IPS-NIHi11 (cell line): ENCODE measurements at regions not wholly inside any gene's neighbourhood (a gene's known extent, or its start where the extent isn't known, plus 50 kb on each side); places are given as distances from the start of the nearest gene placed in this dataset.
A peak's percentile ranks its signal among the peaks of the same experiment; 100 is the strongest.
"Not testable (repeated sequence)": the region's sequence is repeated elsewhere in the genome, so short reads cannot be mapped to it uniquely, and the experiment has no call there.

ENCODE experiments used
- DNase-seq: peaks from one replicate; pipeline ENCODE4 v3.0.0; 2012; ENCODE audit warnings: mixed read lengths, low spot score

GRCh38 chrX:128961290-128961689, 562.0 kb downstream of the SMARCA1 start:
- no peak for DNase-seq

- not testable (repeated sequence) for DNase-seq
Observed at GRCh38 chrX:128954697-128955096, 568.6 kb downstream of the SMARCA1 start.

GRCh38 chrX:128931071-128931470, 592.2 kb downstream of the SMARCA1 start:
- DNase-seq: no peak

GRCh38 chrX:128929271-128930057, 593.8 kb downstream of the SMARCA1 start:
- no peak for DNase-seq

GRCh38 chrX:128928636-128929035, 594.7 kb downstream of the SMARCA1 start:
- no peak for DNase-seq

- no peak for DNase-seq
Observed at GRCh38 chrX:128927363-128927762, 595.9 kb downstream of the SMARCA1 start.

GRCh38 chrX:128906753-128907152, 616.5 kb downstream of the SMARCA1 start:
- DNase-seq: no peak

- DNase-seq: no peak
Observed at GRCh38 chrX:128901018-128901417, 622.3 kb downstream of the SMARCA1 start.

- no peak for DNase-seq
Observed at GRCh38 chrX:128897621-128898020, 625.7 kb downstream of the SMARCA1 start.

- DNase-seq: no peak
Observed at GRCh38 chrX:128891554-128891953, 631.7 kb downstream of the SMARCA1 start.

- no peak for DNase-seq
Observed at GRCh38 chrX:128884430-128884829, 638.9 kb downstream of the SMARCA1 start.

GRCh38 chrX:128883650-128884049, 639.6 kb downstream of the SMARCA1 start:
- no peak for DNase-seq

- DNase-seq: no peak
Observed at GRCh38 chrX:128870361-128870760, 652.9 kb downstream of the SMARCA1 start.

- DNase-seq: no peak
Observed at GRCh38 chrX:128862557-128862956, 660.7 kb downstream of the SMARCA1 start.

GRCh38 chrX:128848374-128848773, 674.9 kb downstream of the SMARCA1 start:
- no peak for DNase-seq

- DNase-seq: no peak
Observed at GRCh38 chrX:128846385-128846784, 676.9 kb downstream of the SMARCA1 start.

GRCh38 chrX:128818690-128819089, 704.6 kb downstream of the SMARCA1 start:
- DNase-seq: no peak

GRCh38 chrX:128816919-128817318, 706.4 kb downstream of the SMARCA1 start:
- peak; percentile 23 for DNase-seq

- DNase-seq: no peak
Observed at GRCh38 chrX:128807367-128807766, 715.9 kb downstream of the SMARCA1 start.

- no peak for DNase-seq
Observed at GRCh38 chrX:128805236-128805635, 718.1 kb downstream of the SMARCA1 start.

- no peak for DNase-seq
Observed at GRCh38 chrX:128804828-128805227, 718.5 kb downstream of the SMARCA1 start.

GRCh38 chrX:128800138-128800537, 723.2 kb downstream of the SMARCA1 start:
- DNase-seq: peak; percentile 10

GRCh38 chrX:128783139-128783538, 730.9 kb upstream of the ACTRT1 start:
- not testable (repeated sequence) for DNase-seq

GRCh38 chrX:128781506-128781905, 729.3 kb upstream of the ACTRT1 start:
- DNase-seq: peak; percentile 21
